ENCODE measurements at regions not wholly inside any gene's neighbourhood (a gene's known extent, or its start where the extent isn't known, plus 50 kb on each side); places are given as distances from the start of the nearest gene placed in this dataset.

- TF ChIP-seq EP300 (IDR thresholded peaks at IDR 0.05) = no peak
- TF ChIP-seq CTCF (IDR thresholded peaks at IDR 0.05) = no peak
Measured at GRCh38 chr6:121780325-121781321, 345.2 kb downstream of the GJA1 start.

All from ovary (tissue), 3 donors.